HL-60 (cell line): ENCODE measurements at regions not wholly inside any gene's neighbourhood (a gene's known extent, or its start where the extent isn't known, plus 50 kb on each side); places are given as distances from the start of the nearest gene placed in this dataset.

Source experiments
- DNase-seq, 2 experiments: peaks; one replicate each; pipeline ENCODE4 v3.0.0-alpha.2; 2010 to 2020; ENCODE audit warnings: low read depth in 1 of 2, low spot score in 1 of 2
- H3K27ac ChIP-seq: fragments of 250-450 bp; sonication (Bioruptor Pico); replicated peaks from 2 replicates; pipeline ENCODE4 v1.5.1; 2020; ENCODE audit warnings: mild to moderate bottlenecking, moderate library complexity
- H3K27me3 ChIP-seq: fragments of 250-450 bp; sonication (Bioruptor Pico); 2 replicates; pipeline ENCODE4 v1.5.1; 2021; ENCODE audit warnings: mild to moderate bottlenecking, moderate library complexity; ENCODE audit not compliant: insufficient read depth, poor library complexity, severe bottlenecking
- H3K4me3 ChIP-seq: replicated peaks from 2 replicates; pipeline ENCODE4 v1.5.1; 2011; ENCODE audit warnings: mild to moderate bottlenecking, control low read depth, low read length; ENCODE audit not compliant: insufficient read depth
- CTCF ChIP-seq: IDR thresholded peaks from one replicate; pipeline ENCODE4 v1.5.1; 2011; ENCODE audit warnings: low read length, control low read depth, inconsistent platforms; ENCODE audit not compliant: insufficient read depth
- GABPA ChIP-seq: IDR thresholded peaks from 2 replicates; pipeline ENCODE4 v1.6.1; 2012; ENCODE audit warnings: low read depth
- POLR2AphosphoS5 ChIP-seq: IDR thresholded peaks from 2 replicates; pipeline ENCODE4 v1.6.1; 2012; ENCODE audit warnings: low read depth
- SPI1 ChIP-seq: IDR thresholded peaks from 2 replicates; pipeline ENCODE4 v1.6.1; 2012; ENCODE audit warnings: low read depth, mild to moderate bottlenecking, borderline replicate concordance
- TF ChIP-seq, protein P1 (sequence below): IDR thresholded peaks from 2 replicates; pipeline ENCODE4 v1.6.1; 2012; ENCODE audit warnings: low read depth; ENCODE audit not compliant: insufficient replicate concordance

DNA sequence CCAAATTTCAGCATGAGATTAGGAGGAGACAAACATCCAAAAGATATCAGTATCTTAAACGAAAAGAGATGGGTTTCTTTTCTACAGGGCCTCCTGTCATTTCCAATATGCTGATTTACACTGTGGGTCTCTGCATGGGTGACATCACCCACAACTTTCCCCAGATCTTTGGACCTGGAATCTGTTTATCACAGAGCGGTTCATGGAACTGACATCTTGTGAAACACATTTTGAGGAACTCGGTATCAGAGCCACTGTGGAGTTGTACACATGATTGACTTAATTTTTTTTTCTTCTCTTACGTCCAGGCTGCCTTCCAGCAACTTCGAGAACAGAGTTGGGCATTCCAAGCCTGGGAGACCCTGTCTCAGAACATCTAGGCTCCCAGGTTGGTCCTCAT is 80.2 kb upstream of the SERP2 start:
- no peaks in the 10 kb centered on the region for H3K27me3 ChIP-seq
- H3K4me3 ChIP-seq = no peak overlapping the region
- H3K27ac ChIP-seq = no peak overlapping the region
- no peak for DNase-seq
- TF ChIP-seq GABPA = no peak
- TF ChIP-seq SPI1 = no peak
- no peak for TF ChIP-seq CTCF
- no peak for TF ChIP-seq POLR2AphosphoS5
- TF ChIP-seq, protein P1, sequence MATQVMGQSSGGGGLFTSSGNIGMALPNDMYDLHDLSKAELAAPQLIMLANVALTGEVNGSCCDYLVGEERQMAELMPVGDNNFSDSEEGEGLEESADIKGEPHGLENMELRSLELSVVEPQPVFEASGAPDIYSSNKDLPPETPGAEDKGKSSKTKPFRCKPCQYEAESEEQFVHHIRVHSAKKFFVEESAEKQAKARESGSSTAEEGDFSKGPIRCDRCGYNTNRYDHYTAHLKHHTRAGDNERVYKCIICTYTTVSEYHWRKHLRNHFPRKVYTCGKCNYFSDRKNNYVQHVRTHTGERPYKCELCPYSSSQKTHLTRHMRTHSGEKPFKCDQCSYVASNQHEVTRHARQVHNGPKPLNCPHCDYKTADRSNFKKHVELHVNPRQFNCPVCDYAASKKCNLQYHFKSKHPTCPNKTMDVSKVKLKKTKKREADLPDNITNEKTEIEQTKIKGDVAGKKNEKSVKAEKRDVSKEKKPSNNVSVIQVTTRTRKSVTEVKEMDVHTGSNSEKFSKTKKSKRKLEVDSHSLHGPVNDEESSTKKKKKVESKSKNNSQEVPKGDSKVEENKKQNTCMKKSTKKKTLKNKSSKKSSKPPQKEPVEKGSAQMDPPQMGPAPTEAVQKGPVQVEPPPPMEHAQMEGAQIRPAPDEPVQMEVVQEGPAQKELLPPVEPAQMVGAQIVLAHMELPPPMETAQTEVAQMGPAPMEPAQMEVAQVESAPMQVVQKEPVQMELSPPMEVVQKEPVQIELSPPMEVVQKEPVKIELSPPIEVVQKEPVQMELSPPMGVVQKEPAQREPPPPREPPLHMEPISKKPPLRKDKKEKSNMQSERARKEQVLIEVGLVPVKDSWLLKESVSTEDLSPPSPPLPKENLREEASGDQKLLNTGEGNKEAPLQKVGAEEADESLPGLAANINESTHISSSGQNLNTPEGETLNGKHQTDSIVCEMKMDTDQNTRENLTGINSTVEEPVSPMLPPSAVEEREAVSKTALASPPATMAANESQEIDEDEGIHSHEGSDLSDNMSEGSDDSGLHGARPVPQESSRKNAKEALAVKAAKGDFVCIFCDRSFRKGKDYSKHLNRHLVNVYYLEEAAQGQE = no peak

DNA sequence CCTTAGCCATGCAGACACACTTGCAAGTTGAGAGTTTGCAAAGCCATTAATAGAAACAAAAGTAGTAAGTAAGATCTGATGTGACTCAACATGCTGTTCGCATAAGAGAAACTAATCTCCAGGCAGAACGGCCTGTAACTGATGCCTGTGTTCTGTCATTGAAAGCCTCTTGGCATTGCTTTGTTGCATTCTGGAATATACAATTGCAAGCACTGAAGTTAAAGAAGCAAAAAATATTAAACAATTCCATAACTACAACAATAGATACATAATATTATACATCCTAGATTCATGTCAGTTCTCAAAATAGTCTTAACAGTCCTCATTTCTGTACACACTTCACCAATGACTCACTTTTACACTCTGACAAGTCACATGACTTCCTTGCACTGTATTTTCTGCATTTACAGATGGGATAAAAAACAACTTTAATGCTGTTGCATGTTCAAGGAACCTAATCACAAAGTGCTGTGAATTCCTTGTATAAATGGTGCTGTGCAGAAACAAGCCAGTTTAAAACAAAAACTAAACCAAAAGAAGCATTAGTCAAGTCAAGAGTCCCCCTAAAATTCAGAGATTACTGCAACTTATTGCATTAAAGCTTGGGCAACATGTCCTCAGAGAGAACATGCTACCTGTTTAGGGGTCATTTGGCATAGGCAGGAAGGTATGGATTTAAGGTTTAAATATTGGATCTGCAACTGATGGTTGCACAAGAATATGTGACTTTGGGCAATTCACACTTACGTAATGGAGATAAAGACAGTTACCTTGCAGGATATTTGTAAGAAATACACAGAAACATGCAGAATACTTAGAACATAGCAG is 79.5 kb upstream of the SERP2 start:
- Histone ChIP-seq H3K27me3 (no peaks in the 10 kb centered on the region), H3K27ac (no peak overlapping the region), H3K4me3 (no peak overlapping the region)
- DNase-seq = no peak
- TF ChIP-seq GABPA (no peak), CTCF (no peak), SPI1 (no peak), POLR2AphosphoS5 (no peak)
- TF ChIP-seq, protein P1 = no peak

DNA sequence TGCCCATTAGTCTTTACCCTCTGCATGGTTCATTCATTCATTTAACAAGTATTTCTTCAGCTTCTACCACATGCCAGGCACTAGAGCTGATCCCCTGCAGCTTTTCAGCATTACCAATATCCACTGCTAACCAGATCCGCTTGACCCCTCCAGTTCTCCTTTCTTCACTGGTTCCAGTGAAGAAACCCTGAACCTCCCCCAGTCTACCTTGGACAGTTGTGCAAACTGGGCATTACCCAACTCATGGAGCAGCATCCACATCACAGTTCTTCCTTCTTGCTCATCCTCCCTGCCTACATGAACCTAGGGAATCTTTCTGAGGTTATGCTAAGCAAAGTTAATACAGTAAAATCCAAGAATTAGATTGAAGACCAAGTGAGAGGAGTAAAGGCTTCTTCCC is 78.7 kb upstream of the SERP2 start:
- Histone ChIP-seq H3K4me3 (no peak overlapping the region), H3K27ac (no peak overlapping the region), H3K27me3 (no peaks in the 10 kb centered on the region)
- peak; percentile 10 to 45 for DNase-seq
- TF ChIP-seq POLR2AphosphoS5 = no peak
- TF ChIP-seq, protein P1 = no peak
- TF ChIP-seq CTCF = no peak
- no peak for TF ChIP-seq GABPA
- TF ChIP-seq SPI1 = no peak
